ENCODE measurements at regions not wholly inside any gene's neighbourhood (a gene's known extent, or its start where the extent isn't known, plus 50 kb on each side); places are given as distances from the start of the nearest gene placed in this dataset.

- H3K4me3 ChIP-seq, result no peak overlapping the region
- intact Hi-C loops (cut with DNase I; ENCODE audit: low total_unique reads), result no loop called here
- TF ChIP-seq CTCF (IDR thresholded peaks at IDR 0.05), result no peak
- H3K27me3 ChIP-seq, result peaks cover 0 to 2% of the 10 kb centered on the region in 2 donors
- no peak for DNase-seq
- no peak overlapping the region for H3K27ac ChIP-seq
- H3K4me1 ChIP-seq, result no peaks in the 10 kb centered on the region
- no peaks in the 10 kb centered on the region for H3K36me3 ChIP-seq
- H3K9me3 ChIP-seq, result no peaks in the 10 kb centered on the region
These were observed 241.9 kb upstream of the MOCS1 start for GRCh38 chr6:40176152-40176551.

GRCh38 chr6:40172272-40172671, 238.0 kb upstream of the MOCS1 start:
- Histone ChIP-seq H3K27ac (no peak overlapping the region), H3K36me3 (no peaks in the 10 kb centered on the region), H3K27me3 (no peaks in the 10 kb centered on the region), H3K9me3 (no peaks in the 10 kb centered on the region), H3K4me1 (no peaks in the 10 kb centered on the region), H3K4me3 (no peak overlapping the region)
- intact Hi-C loops (cut with DNase I; ENCODE audit: low total_unique reads), result no loop called here
- DNase-seq, result no peak
- no peak for TF ChIP-seq CTCF (IDR thresholded peaks at IDR 0.05)

GRCh38 chr6:40171343-40171742, 237.1 kb upstream of the MOCS1 start:
- TF ChIP-seq CTCF (IDR thresholded peaks at IDR 0.05), result no peak
- no peak overlapping the region for H3K4me3 ChIP-seq
- no peaks in the 10 kb centered on the region for H3K9me3 ChIP-seq
- no peak overlapping the region for H3K27ac ChIP-seq
- no peaks in the 10 kb centered on the region for H3K4me1 ChIP-seq
- DNase-seq, result no peak
- no peaks in the 10 kb centered on the region for H3K27me3 ChIP-seq
- intact Hi-C loops (cut with DNase I; ENCODE audit: low total_unique reads), result no loop called here
- no peaks in the 10 kb centered on the region for H3K36me3 ChIP-seq

GRCh38 chr6:40170856-40171255, 236.6 kb upstream of the MOCS1 start:
- no peak for DNase-seq
- Histone ChIP-seq H3K36me3 (no peaks in the 10 kb centered on the region), H3K4me1 (no peaks in the 10 kb centered on the region), H3K27me3 (no peaks in the 10 kb centered on the region), H3K27ac (no peak overlapping the region), H3K9me3 (no peaks in the 10 kb centered on the region), H3K4me3 (no peak overlapping the region)
- intact Hi-C loops (cut with DNase I; ENCODE audit: low total_unique reads), result no loop called here
- TF ChIP-seq CTCF (IDR thresholded peaks at IDR 0.05), result no peak

- Histone ChIP-seq H3K27me3 (no peaks in the 10 kb centered on the region), H3K9me3 (no peaks in the 10 kb centered on the region), H3K36me3 (no peaks in the 10 kb centered on the region), H3K27ac (no peak overlapping the region), H3K4me3 (no peak overlapping the region), H3K4me1 (no peaks in the 10 kb centered on the region)
- no peak for TF ChIP-seq CTCF (IDR thresholded peaks at IDR 0.05)
- no peak for DNase-seq
- intact Hi-C loops (cut with DNase I; ENCODE audit: low total_unique reads), result no loop called here
These were observed 235.6 kb upstream of the MOCS1 start for GRCh38 chr6:40169878-40170277.

GRCh38 chr6:40166963-40167362, 232.7 kb upstream of the MOCS1 start:
- no peak for TF ChIP-seq CTCF (IDR thresholded peaks at IDR 0.05)
- H3K4me1 ChIP-seq, result no peaks in the 10 kb centered on the region

More at GRCh38 chr6:40166963-40167362, 232.7 kb upstream of the MOCS1 start:
- Histone ChIP-seq H3K27me3 (no peaks in the 10 kb centered on the region), H3K36me3 (no peaks in the 10 kb centered on the region), H3K9me3 (no peaks in the 10 kb centered on the region), H3K4me3 (no peak overlapping the region), H3K27ac (no peak overlapping the region)
- intact Hi-C loops (cut with DNase I; ENCODE audit: low total_unique reads), result no loop called here
- DNase-seq, result no peak

Measured in tibial artery (tissue), 4 donors.